Progenitor cell of endocrine pancreas (in vitro differentiated cells): ENCODE measurements at regions not wholly inside any gene's neighbourhood (a gene's known extent, or its start where the extent isn't known, plus 50 kb on each side); places are given as distances from the start of the nearest gene placed in this dataset.

ENCODE experiments used
- DNase-seq: peaks from one replicate; pipeline ENCODE4 v3.0.0; 2021; ENCODE audit warnings: low spot score; ENCODE audit not compliant: unreplicated experiment
- H3K27ac Mint-ChIP-seq: 2 replicates; pipeline ENCODE4 v1.8.0; 2021; ENCODE audit warnings: mild to moderate bottlenecking, moderate library complexity, mixed read lengths
- H3K27me3 Mint-ChIP-seq: 2 replicates; pipeline ENCODE4 v1.8.0; 2021; ENCODE audit warnings: mixed read lengths
- H3K36me3 Mint-ChIP-seq: 2 replicates; pipeline ENCODE4 v1.8.0; 2022; ENCODE audit warnings: mixed read lengths; ENCODE audit not compliant: insufficient read depth
- H3K4me1 Mint-ChIP-seq: 2 replicates; pipeline ENCODE4 v1.8.0; 2021; ENCODE audit warnings: low read depth, mixed read lengths
- H3K4me3 Mint-ChIP-seq: 2 replicates; pipeline ENCODE4 v1.8.0; 2021; ENCODE audit warnings: low read depth, mild to moderate bottlenecking, moderate library complexity, mixed read lengths
- H3K9me3 Mint-ChIP-seq: 2 replicates; pipeline ENCODE4 v1.8.0; 2021; ENCODE audit warnings: low read depth, mixed read lengths
- TF ChIP-seq, protein P1 (sequence below): fragments of 200-600 bp; sonication (generic); IDR thresholded peaks from one replicate; pipeline ENCODE4 v1.5.0; 2021; ENCODE audit warnings: antibody characterized with exemption, mild to moderate bottlenecking; ENCODE audit not compliant: unreplicated experiment

DNA sequence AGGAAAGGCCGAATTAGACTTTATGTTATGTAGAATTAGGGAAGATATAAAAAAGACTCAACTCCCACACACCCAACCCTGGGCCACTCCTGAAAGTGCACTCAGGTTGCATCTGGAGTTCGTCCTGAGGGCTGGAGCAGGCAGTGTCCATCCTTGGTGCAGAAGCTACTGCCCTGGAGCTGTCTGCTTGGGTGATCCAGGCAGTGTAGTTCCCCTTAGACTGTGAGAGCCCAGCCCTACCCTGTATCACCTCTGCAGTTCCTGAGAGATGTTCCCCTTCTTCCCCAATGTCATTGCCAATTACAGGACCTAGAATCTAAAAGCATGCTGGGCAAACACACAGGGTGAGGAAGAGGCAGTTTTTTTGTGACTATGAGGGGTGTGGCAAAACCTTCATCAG is 368.3 kb upstream of the ST8SIA4 start:
- TF ChIP-seq, protein P1, sequence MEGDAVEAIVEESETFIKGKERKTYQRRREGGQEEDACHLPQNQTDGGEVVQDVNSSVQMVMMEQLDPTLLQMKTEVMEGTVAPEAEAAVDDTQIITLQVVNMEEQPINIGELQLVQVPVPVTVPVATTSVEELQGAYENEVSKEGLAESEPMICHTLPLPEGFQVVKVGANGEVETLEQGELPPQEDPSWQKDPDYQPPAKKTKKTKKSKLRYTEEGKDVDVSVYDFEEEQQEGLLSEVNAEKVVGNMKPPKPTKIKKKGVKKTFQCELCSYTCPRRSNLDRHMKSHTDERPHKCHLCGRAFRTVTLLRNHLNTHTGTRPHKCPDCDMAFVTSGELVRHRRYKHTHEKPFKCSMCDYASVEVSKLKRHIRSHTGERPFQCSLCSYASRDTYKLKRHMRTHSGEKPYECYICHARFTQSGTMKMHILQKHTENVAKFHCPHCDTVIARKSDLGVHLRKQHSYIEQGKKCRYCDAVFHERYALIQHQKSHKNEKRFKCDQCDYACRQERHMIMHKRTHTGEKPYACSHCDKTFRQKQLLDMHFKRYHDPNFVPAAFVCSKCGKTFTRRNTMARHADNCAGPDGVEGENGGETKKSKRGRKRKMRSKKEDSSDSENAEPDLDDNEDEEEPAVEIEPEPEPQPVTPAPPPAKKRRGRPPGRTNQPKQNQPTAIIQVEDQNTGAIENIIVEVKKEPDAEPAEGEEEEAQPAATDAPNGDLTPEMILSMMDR: no peak
- H3K4me3 Mint-ChIP-seq: no peak overlapping the region
- no peak for DNase-seq
- H3K27ac Mint-ChIP-seq: no peak overlapping the region
- H3K9me3 Mint-ChIP-seq: no peaks in the 10 kb centered on the region
- no peaks in the 10 kb centered on the region for H3K27me3 Mint-ChIP-seq
- H3K36me3 Mint-ChIP-seq: no peaks in the 10 kb centered on the region
- no peaks in the 10 kb centered on the region for H3K4me1 Mint-ChIP-seq

DNA sequence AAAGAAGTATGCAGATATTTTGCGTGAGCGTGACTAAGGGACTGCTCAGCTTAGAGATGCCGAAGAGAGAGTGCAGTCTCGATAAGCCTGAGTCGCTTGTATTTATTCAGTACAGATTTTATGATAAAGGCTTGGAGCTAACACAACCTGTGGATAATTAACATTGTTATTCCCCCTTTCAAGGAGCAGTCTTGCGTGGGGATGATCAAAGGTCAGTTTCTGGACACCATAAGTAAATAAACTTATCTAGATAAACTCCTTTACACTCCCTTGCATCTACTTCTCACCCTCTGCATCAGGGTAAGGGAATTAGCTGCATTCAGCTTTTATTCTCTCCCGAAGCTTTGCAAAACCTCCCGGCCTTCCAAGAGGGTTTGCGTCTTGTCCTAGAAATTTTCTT is 357.8 kb upstream of the ST8SIA4 start:
- Mint-ChIP-seq H3K36me3 (peaks cover 3% of the 10 kb centered on the region), H3K9me3 (peaks cover 19% of the 10 kb centered on the region), H3K4me3 (no peak overlapping the region), H3K27me3 (no peaks in the 10 kb centered on the region), H3K4me1 (peaks cover 9% of the 10 kb centered on the region), H3K27ac (no peak overlapping the region)
- DNase-seq: no peak
- TF ChIP-seq, protein P1: no peak

DNA sequence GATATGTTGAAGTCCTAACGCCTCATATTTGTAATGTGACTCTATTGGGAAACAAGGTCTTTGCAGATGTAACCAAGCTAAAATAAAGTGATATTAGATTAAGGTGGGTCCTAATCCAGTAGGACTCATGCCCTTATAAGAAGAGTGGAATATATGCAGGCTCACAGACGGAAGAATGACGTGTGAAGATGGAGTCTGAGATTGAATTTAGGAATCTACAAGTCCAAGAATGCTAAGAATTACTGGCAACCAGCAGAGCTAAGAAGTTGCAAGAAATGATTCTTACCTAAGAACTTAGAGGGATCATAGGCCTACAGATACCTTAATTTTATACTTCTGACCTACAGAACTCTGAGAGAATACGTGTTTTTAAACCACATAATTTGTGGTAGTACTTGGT is 350.0 kb upstream of the ST8SIA4 start:
- H3K36me3 Mint-ChIP-seq: no peaks in the 10 kb centered on the region
- no peak for DNase-seq
- H3K27me3 Mint-ChIP-seq: no peaks in the 10 kb centered on the region
- no peak overlapping the region for H3K27ac Mint-ChIP-seq
- H3K4me3 Mint-ChIP-seq: no peak overlapping the region
- TF ChIP-seq, protein P1: no peak
- H3K9me3 Mint-ChIP-seq: peaks cover 14% of the 10 kb centered on the region
- H3K4me1 Mint-ChIP-seq: no peaks in the 10 kb centered on the region

GRCh38 chr5:101244621-101245020 is 341.5 kb upstream of the ST8SIA4 start:
- no peaks in the 10 kb centered on the region for H3K27me3 Mint-ChIP-seq
- no peak for DNase-seq
- no peak overlapping the region for H3K27ac Mint-ChIP-seq
- TF ChIP-seq, protein P1: no peak
- H3K4me1 Mint-ChIP-seq: no peaks in the 10 kb centered on the region
- H3K4me3 Mint-ChIP-seq: no peak overlapping the region
- H3K9me3 Mint-ChIP-seq: peaks cover 14% of the 10 kb centered on the region
- no peaks in the 10 kb centered on the region for H3K36me3 Mint-ChIP-seq

- Mint-ChIP-seq H3K27me3 (no peaks in the 10 kb centered on the region), H3K9me3 (no peaks in the 10 kb centered on the region), H3K4me3 (no peak overlapping the region), H3K27ac (no peak overlapping the region), H3K4me1 (peaks cover 7% of the 10 kb centered on the region), H3K36me3 (no peaks in the 10 kb centered on the region)
- TF ChIP-seq, protein P1: no peak
- DNase-seq: no peak
These were observed 309.9 kb upstream of the ST8SIA4 start for GRCh38 chr5:101212942-101213514.
